AG08395 (cell line): ENCODE measurements at regions not wholly inside any gene's neighbourhood (a gene's known extent, or its start where the extent isn't known, plus 50 kb on each side); places are given as distances from the start of the nearest gene placed in this dataset.

Experiments
- DNase-seq: peaks from one replicate; pipeline ENCODE4 v3.0.0; 2012; ENCODE audit warnings: mixed read lengths, low spot score

GRCh38 chr10:10128387-10128786 lies 889.3 kb upstream of the CELF2 start:
- no peak for DNase-seq

- DNase-seq = no peak
Observed at GRCh38 chr10:10130686-10131085, 887.0 kb upstream of the CELF2 start.

- DNase-seq = no peak
Observed at GRCh38 chr10:10132009-10132408, 885.7 kb upstream of the CELF2 start.

- no peak for DNase-seq
Observed at GRCh38 chr10:10133281-10133680, 884.4 kb upstream of the CELF2 start.

GRCh38 chr10:10138685-10139084 lies 879.0 kb upstream of the CELF2 start:
- DNase-seq = no peak

- no peak for DNase-seq
Observed at GRCh38 chr10:10141782-10142382, 875.8 kb upstream of the CELF2 start.

GRCh38 chr10:10146604-10147003 lies 871.1 kb upstream of the CELF2 start:
- no peak for DNase-seq

- no peak for DNase-seq
Observed at GRCh38 chr10:10149899-10150298, 867.8 kb upstream of the CELF2 start.

GRCh38 chr10:10156917-10157600 lies 860.6 kb upstream of the CELF2 start:
- DNase-seq = no peak

- DNase-seq = no peak
Observed at GRCh38 chr10:10160821-10161312, 856.8 kb upstream of the CELF2 start.

- no peak for DNase-seq
Observed at GRCh38 chr10:10164848-10165247, 852.8 kb upstream of the CELF2 start.

- DNase-seq = no peak
Observed at GRCh38 chr10:10165415-10165814, 852.3 kb upstream of the CELF2 start.

GRCh38 chr10:10178476-10178875 lies 839.2 kb upstream of the CELF2 start:
- no peak for DNase-seq

- DNase-seq = no peak
Observed at GRCh38 chr10:10193848-10194247, 823.8 kb upstream of the CELF2 start.

- no peak for DNase-seq
Observed at GRCh38 chr10:10196701-10197100, 821.0 kb upstream of the CELF2 start.

GRCh38 chr10:10197423-10197822 lies 820.2 kb upstream of the CELF2 start:
- no peak for DNase-seq

GRCh38 chr10:10198363-10198762 lies 819.3 kb upstream of the CELF2 start:
- DNase-seq = no peak

GRCh38 chr10:10204415-10204814 lies 813.3 kb upstream of the CELF2 start:
- no peak for DNase-seq

GRCh38 chr10:10205906-10206305 lies 811.8 kb upstream of the CELF2 start:
- DNase-seq = no peak

- no peak for DNase-seq
Observed at GRCh38 chr10:10207538-10207937, 810.1 kb upstream of the CELF2 start.

GRCh38 chr10:10208196-10208595 lies 809.5 kb upstream of the CELF2 start:
- DNase-seq = no peak

- DNase-seq = peak; percentile 12
Observed at GRCh38 chr10:10209167-10209566, 808.5 kb upstream of the CELF2 start.

- DNase-seq = no peak
Observed at GRCh38 chr10:10211409-10211808, 806.3 kb upstream of the CELF2 start.

- no peak for DNase-seq
Observed at GRCh38 chr10:10213237-10213636, 804.4 kb upstream of the CELF2 start.
